Stimulated activated CD4-positive, alpha-beta T cell treated with anti-CD3 and anti-CD28 coated beads, Interleukin-4, amount 100 ng/mL, for 48 hours (primary cell): ENCODE measurements at regions not wholly inside any gene's neighbourhood (a gene's known extent, or its start where the extent isn't known, plus 50 kb on each side); places are given as distances from the start of the nearest gene placed in this dataset.

Source experiments
- DNase-seq, 2 donors: peaks; one replicate each; pipeline ENCODE4 v3.0.0-alpha.2; 2020; ENCODE audit warnings: low read depth in 2 of 2

DNA sequence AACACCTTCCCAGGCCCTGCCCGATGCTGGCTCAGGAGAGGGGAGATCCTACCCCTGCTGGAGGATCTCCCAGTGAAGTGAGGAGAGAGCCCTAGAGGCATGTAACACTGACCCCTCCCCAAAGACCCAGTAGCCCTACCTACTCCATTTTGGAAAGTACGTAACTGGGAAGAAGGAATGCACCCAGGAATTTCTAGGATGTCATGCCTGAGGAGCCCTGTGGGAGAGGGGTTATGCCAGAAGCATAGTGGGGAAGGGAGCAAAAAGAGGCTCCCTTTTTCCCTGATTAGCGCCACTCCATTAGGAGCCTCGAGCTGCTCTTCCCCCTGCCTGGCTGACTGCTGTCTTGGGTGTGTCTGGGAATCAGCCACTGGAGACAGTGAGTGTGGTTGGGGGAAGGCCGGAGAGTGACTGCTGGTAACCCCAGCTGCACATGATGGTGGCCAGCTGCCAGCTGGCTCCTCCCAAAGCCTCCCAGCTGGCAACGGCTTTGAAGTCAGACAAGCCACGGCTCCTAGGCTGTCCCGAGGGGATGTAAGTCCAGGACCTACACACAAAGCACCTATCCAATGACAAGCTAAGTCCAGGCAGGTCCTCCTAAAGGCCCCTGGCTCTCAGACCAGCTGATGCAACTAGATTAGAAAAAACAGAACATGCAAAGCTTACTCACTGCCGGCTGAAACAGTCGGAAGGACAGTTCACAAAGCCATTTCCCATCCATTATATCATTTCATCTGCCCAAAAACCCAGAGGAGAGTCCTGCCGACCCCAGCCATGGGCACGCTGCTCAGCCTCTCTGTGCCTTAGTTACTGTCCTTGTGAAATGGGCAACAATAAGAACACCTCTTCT, 136.5 kb upstream of the ABCA1 start:
- DNase-seq = no peak

DNA sequence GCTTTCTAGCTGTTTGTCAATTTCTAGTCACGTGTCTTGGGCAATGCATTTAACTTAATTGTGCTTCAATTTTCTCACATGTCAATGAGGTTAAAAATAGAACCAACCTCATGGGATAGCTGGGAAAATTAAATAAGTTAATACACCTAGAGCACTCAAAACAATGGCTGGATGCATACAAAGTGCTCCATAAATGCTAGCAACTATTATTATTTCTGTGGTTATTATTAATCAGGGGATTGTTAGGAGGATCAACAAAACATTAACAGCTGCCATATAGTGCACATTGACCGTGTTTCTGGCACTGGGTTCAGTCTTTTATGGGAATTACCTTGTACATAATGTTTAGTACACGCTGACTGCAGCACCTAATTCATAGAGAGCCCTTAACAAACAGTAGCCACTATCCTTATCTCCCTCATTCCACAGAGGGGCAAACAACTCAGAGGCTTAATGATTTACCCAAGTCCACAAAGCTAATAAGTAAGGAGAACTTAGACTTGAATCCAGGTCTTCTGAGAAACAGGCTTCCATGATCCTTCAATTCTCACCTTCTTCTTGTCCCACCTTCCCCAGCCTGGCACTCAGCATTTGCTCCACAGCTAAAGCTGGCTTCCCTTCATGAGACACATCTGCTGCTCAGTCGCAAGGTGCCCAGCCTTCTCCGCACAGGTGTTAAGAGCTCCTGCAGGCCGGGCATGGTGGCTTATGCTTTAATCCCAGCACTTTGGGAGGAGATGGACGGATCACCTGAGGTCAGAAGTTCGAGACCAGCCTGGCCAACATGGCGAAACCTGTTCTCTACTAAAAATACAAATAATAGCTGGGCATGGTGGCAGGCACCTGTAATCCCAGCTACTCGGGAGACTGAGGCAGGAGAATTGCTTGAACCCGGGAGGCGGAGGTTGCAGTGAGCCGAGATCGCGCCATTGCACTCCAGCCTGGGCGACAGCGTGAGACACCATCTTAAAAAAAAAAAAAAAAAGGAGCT, 137.4 kb upstream of the ABCA1 start:
- DNase-seq = no peak

DNA sequence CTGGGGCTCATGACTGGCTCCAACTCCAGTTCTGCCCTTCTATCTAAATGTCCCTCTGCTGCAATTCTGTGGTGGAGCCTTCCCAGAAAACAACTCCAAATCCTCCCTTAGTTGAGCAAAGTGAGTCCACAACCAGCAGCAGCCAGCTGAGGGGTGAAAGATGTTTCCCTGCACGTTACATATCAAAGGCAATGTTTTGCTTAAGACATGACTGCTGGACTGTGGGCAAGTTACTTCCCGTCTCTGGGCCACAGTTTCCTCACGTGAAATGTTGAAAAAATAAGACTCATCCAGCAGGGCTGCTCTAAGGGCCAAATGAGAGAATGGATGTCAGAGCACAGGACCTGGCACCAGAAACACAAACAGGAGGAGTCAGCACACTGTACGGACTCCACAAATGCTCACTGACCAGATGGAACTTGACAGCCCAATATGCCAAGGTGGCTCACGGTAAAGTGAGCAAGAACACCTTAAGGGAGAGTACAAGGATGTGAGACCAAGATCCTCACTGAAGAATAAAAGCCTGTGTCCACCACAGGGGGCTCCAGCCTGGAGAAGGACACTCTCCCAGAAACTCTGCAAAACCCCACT, 138.4 kb upstream of the ABCA1 start:
- no peak for DNase-seq

DNA sequence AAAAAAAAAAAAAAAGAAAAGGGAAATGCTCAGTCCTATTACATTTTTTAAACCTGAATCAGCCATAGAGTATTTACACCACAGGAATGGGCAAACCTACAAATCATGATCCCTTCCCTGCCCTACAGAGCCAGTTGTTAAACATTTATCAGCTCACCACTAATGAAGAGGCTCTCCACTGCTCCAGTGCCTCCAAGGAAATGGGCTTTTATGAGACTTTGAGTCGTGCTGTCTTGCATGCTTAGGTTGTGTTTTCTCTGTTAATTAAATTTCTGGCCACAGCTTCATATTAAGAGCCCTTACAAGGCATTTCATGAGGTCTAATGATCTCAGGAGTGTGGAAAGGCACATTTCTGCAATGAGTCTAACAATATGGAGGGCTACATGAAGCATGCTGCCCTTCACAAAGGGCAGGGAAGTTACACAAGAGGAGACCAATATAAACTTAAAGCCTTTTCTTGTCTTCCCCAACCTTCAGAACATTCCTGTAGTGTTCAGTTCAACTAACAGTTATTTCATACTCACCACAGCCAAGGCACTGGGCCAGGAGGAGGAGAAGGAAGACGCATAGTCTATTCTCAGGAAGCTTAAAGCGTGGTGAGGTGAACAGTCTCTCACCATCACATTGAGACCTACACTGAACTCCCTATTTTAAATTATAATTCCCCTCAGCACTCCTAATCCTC, 140.1 kb upstream of the ABCA1 start:
- no peak for DNase-seq

DNA sequence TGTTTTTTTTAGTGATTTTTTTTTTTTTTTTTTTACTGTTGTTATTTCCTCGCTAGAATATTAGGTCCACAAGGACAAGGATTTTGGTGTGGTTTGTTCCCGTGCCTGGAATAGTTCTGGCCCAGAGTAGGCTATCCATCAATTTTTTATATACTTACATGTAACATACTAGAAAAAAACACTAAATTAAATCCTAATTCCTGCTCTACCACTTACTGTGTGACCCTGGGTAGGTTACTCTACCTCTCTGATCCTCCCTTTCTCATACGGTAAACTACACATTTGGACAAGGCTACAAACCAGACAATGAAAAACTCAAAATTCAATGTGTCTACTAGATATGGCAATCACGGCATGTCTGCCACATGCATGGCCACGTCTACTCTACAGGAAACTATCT, 141.3 kb upstream of the ABCA1 start:
- no peak for DNase-seq

DNA sequence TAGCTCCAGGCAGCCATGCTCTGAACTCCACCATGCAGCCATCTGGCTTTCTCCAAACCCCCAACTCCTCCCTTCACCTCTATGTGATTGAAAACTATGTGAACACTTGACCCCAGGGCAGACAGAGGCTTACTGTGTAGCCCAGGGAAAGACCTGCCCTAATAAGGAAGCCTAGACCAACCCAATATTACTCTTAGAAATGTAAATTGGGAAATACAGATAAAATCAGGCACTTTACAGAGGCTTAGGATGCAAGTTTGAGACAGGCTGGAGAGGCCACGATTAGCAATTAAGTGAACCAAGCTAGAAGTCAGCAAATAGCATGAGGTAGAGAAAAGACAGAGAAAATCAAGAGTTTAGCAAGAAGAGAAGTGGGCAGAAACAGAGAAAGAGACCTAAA, 141.7 kb upstream of the ABCA1 start:
- no peak for DNase-seq

DNA sequence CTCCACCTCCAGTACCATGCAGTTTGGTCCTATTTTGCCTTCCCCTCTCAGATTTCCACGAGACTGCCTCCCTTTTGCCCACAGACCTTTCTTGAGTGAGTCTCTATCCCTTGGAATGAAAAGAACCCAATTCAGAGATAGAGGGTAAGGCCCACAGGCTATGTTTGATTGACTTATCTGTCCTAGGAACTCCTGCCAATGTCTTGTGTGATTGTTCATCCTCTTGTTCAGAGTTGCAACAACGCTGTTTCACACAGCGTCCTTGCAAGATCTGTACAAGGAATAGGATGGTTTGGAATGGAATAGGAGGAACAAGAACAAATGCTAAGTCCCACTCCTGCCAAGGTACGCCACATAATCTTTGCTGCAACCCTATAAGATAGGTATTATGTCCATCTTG, 142.2 kb upstream of the ABCA1 start:
- no peak for DNase-seq

DNA sequence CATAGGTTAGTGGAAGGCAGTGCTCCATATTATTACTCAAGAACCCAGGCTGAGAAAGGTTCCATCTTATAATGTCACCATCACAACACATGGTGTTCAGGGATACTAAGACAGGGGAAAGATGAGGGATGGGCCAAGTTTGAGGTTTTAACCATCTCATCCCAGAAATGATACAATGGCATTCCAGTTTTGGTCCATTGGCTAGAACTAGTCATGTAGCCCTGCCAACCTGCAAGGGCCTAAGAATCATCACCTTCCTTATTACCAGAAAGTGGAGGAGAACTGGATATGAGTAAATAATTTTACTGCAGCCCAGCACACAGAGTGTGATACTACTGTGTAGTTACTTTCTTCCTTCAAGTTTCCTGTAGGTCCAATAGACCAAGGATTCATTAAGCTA, 144.5 kb upstream of the ABCA1 start:
- DNase-seq = no peak

DNA sequence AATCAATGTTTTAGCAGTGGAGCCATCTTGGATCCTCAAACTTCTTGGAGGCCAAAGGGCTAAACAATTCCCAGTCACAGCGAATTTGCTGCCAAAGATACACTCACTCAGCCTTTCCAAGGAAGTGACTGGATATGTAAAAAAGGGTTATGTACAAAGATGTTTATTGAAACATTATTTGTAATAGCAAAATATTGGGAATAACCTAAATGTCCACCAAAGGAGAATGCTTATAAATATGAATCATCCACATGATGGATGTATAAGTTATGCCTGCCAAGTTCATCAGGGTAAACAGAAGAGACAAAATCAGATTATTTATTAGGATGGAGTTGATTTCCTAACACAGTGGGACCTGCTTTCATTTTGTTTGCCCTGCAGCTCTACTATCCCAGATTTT, 145.2 kb upstream of the ABCA1 start:
- DNase-seq = no peak

DNA sequence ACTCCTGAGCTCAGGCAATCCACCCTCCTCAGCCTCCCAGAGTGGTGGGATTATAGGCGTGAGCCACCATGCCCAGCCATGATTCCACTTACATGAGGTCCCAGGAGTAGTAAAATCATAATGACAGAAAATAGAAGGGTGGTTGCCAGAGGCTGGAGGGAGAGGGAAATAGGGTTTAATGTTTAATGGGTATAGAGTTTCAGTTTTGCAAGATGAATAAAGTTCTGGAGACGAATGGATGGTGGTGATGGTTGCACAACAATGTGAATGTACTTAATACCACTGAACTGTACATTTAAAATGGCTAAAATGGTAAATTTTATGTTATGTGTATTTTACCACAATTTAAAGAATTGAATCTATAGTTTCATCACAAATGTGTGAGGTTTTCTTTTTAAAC, 146.5 kb upstream of the ABCA1 start:
- DNase-seq = no peak

DNA sequence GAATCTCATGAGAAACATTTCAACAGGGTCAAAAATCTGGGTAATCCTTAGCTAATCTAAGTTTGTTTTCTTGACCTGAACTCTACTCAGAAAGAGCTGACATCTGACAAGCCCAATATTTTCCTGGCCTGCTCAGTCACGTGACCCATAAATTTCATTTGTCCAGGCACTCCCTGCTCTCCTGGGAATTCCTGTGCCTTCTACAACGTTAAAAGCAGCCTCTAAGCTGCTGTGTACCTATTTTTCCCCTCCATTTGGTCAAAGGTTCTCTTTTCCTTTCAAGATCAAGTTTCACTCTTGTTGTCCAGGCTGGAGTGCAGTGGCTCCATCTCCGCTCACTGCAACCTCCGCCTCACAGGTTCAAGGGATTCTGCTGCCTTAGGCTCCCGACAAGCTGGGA, 148.8 kb upstream of the ABCA1 start:
- DNase-seq = no peak

DNA sequence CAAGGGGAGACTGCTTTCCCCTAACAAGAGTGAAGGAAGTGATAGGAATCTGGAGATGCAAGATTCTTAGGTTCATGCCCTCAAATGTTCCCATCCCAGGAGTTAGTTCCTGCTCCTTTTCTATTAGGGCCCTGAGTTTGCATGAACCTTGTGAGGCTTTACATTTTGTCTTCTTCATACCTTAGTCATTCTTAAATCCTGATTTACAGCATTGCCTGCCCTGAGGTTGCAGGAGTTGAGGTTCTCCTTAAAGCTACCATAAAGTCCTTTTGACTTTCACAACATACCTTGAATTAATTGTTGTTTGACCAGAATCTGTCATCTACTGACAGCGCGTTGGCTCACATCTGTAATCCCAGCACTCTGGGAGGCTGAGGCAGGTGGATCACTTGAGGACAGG, 151.5 kb upstream of the ABCA1 start:
- DNase-seq = no peak

DNA sequence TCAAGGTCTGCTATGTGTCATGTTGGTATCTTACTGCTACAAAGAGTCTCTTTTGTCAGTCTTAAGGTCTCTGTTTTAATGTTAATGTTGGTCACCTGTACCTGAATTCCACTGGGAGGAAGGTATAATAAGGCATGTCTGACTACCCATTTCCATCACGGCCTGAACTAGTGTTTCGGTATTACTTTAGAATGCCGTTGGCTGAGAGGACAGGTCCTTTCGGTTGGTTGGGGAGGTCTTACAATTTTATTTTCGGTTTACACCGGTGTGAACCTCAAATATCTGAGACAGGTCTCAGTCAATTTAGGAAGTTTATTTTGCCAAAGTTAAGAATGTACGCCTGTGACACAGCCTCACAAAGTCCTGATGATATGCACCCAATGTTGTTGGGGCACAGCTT, 154.9 kb upstream of the ABCA1 start:
- no peak for DNase-seq

DNA sequence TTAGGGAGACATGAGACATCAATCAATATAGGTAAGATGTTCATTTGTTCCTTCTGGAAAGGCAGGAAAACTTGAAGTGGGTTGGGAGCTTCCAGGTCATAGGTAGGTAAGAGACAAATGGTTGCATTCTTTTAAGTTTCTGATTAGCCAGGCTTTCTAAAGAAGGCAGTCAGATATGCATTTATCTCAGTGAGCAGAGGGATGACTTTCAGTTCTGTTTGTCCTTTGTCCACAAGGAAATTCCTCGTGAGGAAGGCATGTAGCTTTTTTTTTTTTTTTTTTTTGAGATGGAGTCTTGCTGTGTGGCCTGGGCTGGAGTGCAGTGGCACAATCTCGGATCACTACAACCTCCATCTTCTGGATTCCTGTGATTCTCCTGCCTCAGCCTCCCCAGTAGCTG, 155.3 kb upstream of the ABCA1 start:
- DNase-seq = no peak

DNA sequence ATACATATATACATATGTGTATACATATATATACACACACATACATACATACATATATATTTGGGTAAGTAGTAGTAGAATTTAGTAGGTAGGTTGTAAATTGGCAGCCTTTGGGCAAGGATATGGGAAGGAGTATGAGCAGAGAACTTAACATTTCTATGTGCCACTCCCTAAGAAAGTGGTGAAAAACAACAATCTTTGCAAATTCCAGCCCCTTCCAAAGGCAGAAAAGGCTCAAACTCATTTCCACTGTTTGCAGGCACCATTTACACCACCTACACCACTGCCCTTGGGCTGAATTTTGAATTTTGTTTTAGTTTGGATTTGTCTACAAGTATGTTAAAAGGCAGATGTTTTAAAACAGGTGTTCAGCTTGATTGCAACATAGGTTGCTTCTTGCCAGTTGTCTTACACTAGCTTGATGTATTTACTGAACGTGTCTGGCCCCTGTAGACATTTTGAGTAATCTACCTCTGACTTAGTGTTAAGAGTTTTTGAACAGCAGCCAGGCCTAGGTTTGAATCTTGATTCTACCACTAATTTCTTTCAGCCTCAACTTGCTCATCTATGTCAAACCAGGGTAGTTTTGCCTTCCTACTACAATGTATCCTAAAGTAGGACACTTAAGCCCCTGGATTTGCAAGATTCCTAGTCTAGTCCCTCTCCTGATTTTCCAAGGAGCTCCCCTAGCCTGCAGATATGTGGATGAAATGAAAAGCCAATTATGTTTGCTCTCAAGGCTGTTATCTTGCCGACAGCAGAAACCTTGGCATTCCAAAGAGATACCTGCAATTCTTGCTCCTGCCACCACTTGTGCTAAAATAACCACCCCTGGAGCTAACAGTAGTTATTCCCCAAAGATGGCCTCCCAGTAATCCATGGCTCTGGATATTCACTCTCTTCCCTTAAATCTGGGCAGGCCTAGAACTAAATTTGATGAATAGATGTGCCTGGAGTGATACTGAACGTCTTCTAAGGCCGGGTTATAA, 156.2 kb upstream of the SLC44A1 start:
- no peak for DNase-seq

DNA sequence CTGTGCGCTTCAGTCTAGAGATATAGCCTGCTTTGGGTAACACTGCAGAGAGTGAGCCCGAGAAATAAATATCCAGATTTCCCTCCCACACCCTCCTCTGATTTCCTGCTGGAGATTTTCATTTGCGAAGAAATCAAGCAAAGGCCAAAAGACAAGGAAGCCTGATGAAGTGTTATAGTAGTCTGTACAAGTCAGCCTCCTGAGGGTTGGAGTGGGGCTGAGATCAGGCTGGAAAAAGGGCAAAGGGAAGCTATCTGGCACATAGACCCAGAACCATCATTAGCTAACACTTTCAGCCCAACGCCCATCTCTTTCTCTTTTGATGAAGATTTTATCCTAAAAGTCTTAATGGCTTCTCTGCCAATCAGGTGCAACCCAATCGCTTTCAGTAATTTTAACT, 154.6 kb upstream of the SLC44A1 start:
- DNase-seq = no peak

DNA sequence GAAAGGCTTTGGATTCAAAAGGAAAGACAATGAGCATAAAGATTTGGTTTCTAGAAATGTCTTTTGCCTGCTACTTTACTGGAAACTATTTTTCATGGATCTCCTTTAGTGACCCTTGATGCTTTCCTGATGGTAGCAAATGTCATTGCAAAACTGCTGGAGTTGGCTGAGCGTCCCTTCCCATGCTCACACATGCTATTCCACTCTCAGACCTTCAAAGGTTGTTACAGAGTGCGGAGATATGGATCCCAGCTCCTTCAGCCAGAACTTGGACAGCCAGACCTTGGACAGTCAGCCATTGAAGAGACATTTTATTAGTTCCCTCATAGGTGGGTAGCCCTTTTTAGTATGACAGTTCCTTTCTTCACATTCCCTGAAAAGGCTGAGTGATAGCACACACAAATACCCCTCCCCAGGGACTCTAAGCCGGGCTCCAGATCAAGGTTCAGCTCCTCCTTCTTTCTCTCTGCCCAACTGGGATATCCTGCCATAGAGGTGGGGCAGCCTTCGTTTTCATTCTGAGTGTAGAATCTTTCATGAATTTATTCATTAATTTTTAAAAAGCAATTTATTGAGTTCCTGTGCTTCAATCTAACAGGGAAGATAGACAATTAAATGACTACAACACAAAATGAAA, 153.3 kb upstream of the SLC44A1 start:
- no peak for DNase-seq

DNA sequence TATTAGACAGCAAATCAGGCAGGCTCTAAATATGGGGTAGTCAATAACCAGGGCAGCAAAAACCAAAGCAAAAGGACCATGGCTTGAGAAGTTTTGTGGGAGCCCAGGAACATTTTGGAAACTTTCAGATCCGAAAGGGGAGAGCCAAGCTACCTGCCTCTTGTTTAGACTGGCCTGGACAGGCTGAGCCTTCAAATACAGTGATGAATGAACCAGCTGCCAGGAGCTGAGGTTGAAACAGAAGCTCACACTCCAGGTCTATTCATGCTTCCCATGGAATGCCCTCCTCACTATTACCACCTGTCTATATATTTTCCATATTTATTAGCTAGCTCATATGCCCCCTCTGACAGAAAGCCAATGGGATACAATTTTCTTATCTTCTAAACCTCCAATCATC, 150.8 kb upstream of the SLC44A1 start:
- DNase-seq = no peak

DNA sequence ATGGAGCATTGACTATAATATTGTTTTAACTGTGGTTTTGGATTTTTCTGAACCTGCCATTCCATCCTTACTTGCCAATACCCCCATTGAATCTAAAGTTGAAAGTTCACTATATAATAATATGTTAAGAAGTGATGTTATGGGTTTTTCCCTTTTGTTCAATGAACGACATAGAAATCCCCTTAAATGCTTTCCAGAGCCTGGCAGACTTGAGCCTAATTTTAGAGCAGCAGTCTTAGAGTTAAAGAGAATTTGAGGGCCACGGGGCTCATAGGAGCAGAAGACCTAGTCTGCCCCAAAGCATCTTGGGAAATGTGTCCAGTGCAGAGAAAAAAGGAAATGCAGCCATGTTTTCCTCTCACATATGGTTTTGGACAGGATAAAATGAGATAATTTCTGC, 146.1 kb upstream of the SLC44A1 start:
- no peak for DNase-seq

DNA sequence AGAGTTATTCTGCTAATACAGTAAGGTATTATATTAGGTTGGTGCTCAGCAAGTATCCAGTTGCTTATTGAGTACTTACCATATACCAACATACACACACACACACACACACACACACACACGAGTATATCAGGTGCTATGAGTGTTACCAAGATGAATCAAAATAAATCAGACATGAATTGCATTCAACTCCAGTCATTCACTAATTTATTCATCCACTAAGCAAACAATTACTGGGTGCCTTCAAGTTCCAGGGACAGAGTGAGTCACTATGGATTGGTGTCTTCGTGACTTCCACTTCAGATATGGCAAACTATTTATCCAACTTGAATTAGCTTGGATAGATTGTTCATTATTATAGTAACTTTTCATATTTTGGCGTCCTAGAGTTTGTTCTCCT, 140.7 kb upstream of the SLC44A1 start:
- DNase-seq = no peak
